Muscle of arm (tissue), 1 donor: ENCODE measurements at regions not wholly inside any gene's neighbourhood (a gene's known extent, or its start where the extent isn't known, plus 50 kb on each side); places are given as distances from the start of the nearest gene placed in this dataset.

Experiments
- DNase-seq: peaks from one replicate; pipeline ENCODE4 v3.0.0-alpha.2; 2013

- DNase-seq: no peak
Measured at GRCh38 chr13:57784633-57785032, 153.1 kb downstream of the PCDH17 start.

GRCh38 chr13:57787058-57787791, 155.7 kb downstream of the PCDH17 start:
- no peak for DNase-seq

- DNase-seq: no peak
Measured at GRCh38 chr13:57799624-57800023, 168.1 kb downstream of the PCDH17 start.

DNA sequence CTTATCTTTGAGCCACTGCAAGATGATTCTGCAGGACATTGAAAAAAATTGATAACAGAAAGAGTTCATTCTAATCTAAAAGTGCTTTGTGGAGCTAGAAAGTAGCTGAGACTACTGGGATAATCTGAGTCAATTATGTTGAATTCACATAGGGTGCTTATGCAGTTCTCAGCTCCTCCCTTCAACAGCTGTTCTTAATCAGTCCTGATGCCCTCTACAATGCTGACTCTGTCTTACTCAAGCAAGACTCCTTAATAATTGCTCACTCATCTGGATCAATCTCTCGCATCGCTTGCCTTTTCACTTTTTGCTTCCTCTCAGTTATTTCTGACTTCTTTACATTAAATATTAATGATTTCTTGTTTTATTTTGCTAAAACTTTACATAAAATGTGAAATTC, 182.1 kb downstream of the PCDH17 start:
- no peak for DNase-seq

- DNase-seq: no peak
Measured at GRCh38 chr13:57815600-57815999, 184.1 kb downstream of the PCDH17 start.

DNA sequence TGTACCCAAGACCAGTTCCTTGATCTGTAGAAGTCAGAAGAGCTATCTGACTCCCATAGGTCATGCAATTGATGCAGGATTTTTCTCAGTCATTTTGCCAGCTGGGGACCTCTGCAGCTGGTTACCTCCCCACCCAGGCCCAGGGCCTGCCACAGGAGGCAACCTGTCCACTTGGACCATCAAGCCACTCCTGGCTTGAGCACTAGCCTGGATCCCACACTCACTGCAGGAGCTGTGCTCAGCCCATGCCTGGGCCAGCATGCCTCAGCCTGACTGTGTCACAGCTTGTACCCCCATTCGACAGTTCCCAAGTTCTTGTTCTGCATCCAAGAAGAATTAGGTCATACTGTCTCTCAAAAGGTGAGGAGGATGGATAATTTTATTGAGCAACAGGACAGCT, 189.4 kb downstream of the PCDH17 start:
- DNase-seq: no peak

DNA sequence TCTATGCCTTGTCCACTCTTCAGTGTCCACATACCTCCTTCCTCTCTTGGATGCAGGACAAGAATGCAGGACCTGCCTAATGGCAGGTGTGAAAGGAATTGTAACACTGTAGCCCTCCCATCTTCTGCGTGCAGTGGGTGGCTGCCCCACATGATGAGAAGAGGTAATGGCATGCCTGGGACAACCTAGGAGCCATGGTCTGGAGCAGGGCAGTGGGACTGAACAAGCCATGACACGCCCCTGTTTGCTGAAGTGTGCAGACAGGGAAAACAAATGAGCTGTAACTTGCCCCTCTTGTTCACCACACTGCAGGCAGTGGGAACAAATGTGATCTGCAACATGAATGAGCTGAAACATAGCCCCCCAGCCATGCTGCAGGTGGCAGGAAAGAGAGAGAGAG, 192.2 kb downstream of the PCDH17 start:
- DNase-seq: no peak

DNA sequence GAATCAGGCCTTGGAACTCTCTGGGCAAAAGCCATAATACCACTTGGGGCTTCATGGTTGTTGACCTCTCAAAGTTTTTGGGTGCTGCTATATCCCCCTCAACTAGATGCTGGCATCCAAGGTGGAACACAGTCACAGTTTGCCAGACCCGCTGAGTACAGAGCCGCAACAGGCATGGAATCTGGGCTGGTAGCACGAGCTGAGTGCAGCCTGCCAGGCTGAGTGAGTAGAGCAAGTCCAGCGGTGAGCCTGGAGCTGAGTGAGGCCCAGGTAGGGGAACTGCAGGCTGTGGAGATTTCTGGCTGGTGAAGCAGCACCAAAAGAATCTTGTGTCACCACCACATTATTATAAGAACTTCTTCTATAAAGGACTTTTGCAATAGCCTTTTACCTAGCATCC, 192.6 kb downstream of the PCDH17 start:
- no peak for DNase-seq

DNA sequence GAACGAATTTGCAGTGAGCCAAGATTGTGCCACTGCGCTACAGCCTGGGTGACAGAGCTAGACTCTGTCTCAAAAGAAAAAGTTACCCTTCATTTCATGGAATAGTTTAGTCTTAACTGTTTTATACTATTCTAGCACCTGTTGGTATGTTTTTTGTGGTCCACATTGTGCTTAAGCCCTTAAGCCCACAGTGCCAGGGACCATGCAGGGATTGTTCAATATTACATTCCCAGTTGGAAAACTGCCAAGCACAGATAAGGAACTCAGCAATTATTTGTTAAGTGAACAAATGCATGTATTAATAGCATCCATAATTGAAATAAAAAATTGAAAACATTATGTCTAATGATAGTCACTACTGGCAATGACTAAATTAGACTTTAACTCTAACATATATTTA, 193.5 kb downstream of the PCDH17 start:
- no peak for DNase-seq

DNA sequence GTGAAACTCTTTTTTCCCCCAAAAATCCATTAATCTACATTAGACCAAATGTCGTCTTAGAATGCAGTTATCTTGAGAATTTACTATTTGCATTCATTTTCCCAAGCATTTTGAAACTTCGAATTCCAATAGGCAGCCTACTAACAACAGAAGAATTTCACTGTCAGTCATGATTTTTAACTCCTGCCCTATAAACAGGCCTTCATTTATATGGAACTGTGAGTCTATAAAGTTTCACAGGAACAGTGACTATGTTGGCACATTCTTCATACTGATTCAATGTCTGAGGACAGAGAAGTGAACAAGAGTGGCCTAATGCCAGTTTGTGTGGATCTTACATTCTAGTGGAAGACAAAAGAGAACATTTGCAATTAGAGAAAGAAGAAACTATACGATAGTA, 198.0 kb downstream of the PCDH17 start:
- no peak for DNase-seq

GRCh38 chr13:57832187-57832586, 200.6 kb downstream of the PCDH17 start:
- DNase-seq: no peak

DNA sequence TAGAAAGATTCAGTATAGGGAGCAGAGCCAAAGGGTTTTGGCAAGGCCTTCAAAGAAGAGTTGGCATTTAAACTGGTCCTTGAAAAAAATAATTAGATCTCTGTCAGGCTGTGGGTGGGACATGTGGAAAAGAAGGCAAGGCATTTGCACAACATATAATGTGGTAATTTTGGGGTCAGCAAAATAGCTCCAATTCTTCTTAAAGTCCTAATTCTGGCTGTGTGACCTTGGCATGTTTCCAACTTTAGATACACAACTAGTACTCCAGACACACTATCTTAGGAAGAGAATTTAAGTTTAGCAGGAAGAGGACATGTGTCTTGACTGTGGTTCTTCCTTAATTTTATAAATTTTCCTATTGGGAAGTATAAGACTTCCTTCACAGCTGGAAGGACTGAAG, 206.3 kb downstream of the PCDH17 start:
- DNase-seq: no peak

DNA sequence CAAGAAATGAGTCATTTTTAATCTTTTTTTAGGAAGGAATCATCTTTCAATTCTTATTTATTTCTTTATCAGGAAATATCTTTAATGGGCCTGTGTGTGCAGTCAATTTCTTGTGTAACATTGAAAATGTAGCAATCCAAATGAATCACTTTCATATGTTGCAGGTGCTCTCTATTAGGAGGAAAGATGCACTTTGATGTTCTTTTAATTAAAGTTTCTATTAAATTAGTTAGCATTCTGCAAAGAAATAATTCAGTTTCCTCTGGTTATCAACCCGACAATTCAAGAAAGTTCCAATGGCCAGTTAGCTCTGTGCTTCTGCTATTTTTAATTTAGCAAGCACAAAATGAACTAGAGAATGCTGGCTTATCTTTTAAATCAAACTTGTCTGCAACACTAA, 212.0 kb downstream of the PCDH17 start:
- no peak for DNase-seq

GRCh38 chr13:57846600-57847173, 215.1 kb downstream of the PCDH17 start:
- no peak for DNase-seq

DNA sequence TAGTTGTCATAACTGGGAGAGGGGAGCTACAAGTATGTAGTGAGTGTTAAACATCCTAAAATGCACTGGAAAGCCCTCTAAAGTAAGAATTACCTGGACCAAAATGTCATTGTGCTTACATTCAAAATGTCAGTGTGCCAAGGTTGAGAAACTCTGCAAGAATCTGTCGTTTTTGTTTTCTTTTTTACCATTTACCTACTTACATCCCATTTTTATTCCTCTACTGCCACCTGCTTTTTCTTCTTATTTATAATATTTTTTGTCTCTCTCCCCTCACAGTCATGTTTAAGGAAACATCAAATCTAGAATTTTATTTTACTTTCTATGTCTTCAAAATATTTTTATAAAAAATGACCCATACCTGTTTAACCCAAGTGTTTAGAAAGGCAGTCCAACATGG, 226.4 kb downstream of the PCDH17 start:
- no peak for DNase-seq

DNA sequence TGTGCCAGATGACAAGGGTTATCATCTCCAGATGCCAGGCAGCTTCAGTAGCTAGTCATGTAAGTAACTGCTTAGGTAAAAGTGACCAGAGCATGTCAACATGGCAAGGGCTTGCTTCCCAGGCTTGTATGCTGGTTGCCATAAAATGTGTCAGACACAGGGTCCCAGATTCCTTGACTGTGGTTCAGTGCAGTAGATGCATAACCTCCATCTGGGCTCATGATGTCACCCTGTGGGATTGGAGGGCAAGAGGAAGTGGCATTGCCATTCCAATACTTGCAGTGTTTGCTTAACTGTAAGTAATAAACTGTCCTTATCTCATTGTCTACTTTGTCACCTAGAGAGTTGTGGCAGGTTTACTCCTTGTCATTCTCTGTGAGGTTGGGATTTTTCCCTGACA, 226.8 kb downstream of the PCDH17 start:
- DNase-seq: no peak

DNA sequence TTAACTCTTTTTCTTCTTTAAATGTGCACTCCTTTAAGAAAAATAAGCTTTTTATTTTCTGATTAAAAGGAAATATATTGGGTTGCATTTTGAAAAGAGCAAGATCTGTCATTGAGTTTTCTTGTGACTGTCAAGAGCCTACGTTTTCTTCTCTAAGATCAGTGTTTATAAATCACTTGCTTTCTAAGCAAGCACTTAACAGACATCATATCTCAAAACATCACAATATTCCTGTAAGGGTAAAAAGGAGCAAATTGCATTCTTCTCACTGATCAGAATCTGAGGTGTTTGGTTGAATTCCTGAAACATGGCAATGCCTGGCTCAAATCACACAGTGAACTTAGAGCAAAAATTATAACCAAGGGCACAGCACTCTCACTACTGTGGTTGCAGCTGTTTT, 231.3 kb downstream of the PCDH17 start:
- DNase-seq: no peak

- no peak for DNase-seq
Measured at GRCh38 chr13:57865600-57866294, 234.2 kb downstream of the PCDH17 start.

GRCh38 chr13:57874530-57874929, 243.0 kb downstream of the PCDH17 start:
- DNase-seq: no peak

DNA sequence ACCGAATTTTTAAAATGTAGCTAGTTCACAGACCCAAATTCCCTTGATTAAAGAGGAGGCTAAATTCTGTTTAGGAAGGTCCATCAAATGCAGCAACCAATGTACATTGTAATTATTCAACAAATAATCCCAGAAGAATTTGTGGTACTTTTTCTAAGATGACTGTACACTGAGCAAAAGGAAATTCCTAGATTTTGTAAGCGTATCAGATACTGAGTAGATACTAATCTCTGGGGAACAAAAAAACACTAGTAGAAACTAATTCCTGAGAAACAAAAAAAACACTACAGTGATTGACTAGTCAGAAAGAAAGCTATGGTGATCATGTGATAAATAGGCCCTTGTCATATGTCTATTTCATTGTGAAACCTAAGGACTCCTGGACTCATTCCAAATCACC, 246.1 kb downstream of the PCDH17 start:
- DNase-seq: no peak

GRCh38 chr13:57878291-57878690, 246.7 kb downstream of the PCDH17 start:
- DNase-seq: no peak

DNA sequence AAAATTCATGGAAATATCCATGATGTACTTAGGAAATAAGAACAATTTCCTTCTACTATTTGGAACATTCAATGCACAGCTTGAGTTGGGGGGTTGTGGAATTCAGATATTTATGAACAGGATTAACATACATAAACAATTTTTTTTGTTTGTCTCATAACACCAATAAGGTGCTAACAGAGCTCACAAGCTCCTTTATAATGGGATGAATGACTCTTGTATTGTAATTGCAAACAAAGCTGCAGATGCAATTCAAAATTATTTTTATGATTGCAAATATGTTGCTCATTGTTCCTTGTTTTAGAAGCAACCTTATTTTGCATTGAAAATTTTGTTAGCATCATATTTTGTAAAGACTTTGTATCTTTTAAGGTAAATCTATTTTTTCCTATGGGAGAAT, 265.7 kb downstream of the PCDH17 start:
- no peak for DNase-seq

DNA sequence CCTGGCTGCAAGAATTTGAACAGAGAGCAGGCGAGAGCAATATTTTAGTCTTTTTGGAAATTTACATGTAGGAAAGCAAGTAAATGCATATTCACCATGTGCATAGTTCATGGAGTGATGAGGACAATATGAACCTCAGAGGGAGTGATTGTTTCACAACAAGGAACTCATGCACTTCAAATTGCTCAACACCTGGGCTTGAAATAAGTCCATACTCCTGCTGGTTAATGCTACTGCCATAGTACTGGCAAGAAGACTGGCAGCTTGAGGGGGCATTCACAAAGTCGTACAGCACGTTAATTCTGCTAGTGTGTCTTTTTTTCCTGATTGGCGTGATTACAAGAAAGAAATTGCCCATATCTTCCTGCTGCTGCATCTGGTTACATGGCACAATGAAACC, 267.6 kb downstream of the PCDH17 start:
- DNase-seq: no peak
